Breast epithelium (tissue), 4 donors: ENCODE measurements at regions not wholly inside any gene's neighbourhood (a gene's known extent, or its start where the extent isn't known, plus 50 kb on each side); places are given as distances from the start of the nearest gene placed in this dataset.

Source experiments
- DNase-seq, 2 donors: peaks; one replicate each; pipeline ENCODE4 v3.0.0-alpha.2; 2019; ENCODE audit warnings: low spot score in 2 of 2
- H3K27ac ChIP-seq, 2 donors: fragments of 200-600 bp; sonication (generic) in 1 of 2; one replicate each; pipeline ENCODE4 v1.5.1; 2016 to 2019; ENCODE audit warnings: mild to moderate bottlenecking in 1 of 2
- H3K27me3 ChIP-seq, 2 donors: fragments of 200-600 bp; sonication (generic) in 1 of 2; one replicate each; pipeline versions ENCODE4 v1.5.1 to v1.6.0; 2017 to 2019; ENCODE audit warnings: control low read depth in 1 of 2, mild to moderate bottlenecking in 1 of 2
- H3K36me3 ChIP-seq: fragments of 200-600 bp; one replicate; pipeline ENCODE4 v1.5.1; 2019
- H3K4me1 ChIP-seq, 2 donors: fragments of 200-600 bp; sonication (generic); one replicate each; pipeline ENCODE4 v1.5.1; 2016 to 2019; ENCODE audit warnings: control low read depth in 1 of 2
- H3K4me3 ChIP-seq, 3 donors: fragments of 200-600 bp; sonication (generic); 1 replicate in 2 of 3; 2 replicates in 1 of 3; pipeline ENCODE4 v1.5.1; 2016 to 2019; ENCODE audit warnings: mild to moderate bottlenecking in 3 of 3, moderate library complexity in 2 of 3
- H3K9me3 ChIP-seq, 2 donors: fragments of 200-600 bp; sonication (generic) in 1 of 2; one replicate each; pipeline ENCODE4 v1.5.1; 2016 to 2019; ENCODE audit warnings: control low read depth in 1 of 2
- CTCF ChIP-seq, 3 donors: fragments of 450-650 bp; IDR thresholded peaks; one replicate each; pipeline ENCODE4 v1.5.1; 2016 to 2017; ENCODE audit warnings: antibody characterized with exemption in 3 of 3, mild to moderate bottlenecking in 3 of 3, moderate library complexity in 3 of 3
- POLR2A ChIP-seq: fragments of 450-650 bp; IDR thresholded peaks from one replicate; pipeline ENCODE4 v1.6.1; 2016; ENCODE audit warnings: antibody characterized with exemption, mild to moderate bottlenecking, moderate library complexity
- POLR2AphosphoS5 ChIP-seq, 3 donors: sonication (generic); formaldehyde crosslinking; IDR thresholded peaks; one replicate each; pipeline ENCODE4 v1.6.1; 2017; ENCODE audit warnings: antibody characterized with exemption in 3 of 3
- intact Hi-C: fragments of 100-400 bp; cut with DNase I; formaldehyde crosslinking; loops from one replicate; pipeline ENCODE4 v1.15.1; 2023; ENCODE audit warnings: low total_unique reads

GRCh38 chr10:53108317-53108934, 335.8 kb upstream of the MBL2 start:
- no peak for DNase-seq
- Histone ChIP-seq H3K27me3 (no peaks in the 10 kb centered on the region), H3K36me3 (no peaks in the 10 kb centered on the region), H3K4me3 (no peak overlapping the region), H3K4me1 (no peaks in the 10 kb centered on the region), H3K27ac (no peak overlapping the region), H3K9me3 (no peaks in the 10 kb centered on the region)
- no peak for TF ChIP-seq CTCF (IDR thresholded peaks at IDR 0.05)
- no peak for TF ChIP-seq POLR2A
- no peak for TF ChIP-seq POLR2AphosphoS5 (IDR thresholded peaks at IDR 0.05)
- intact Hi-C loops: no loop called here

- TF ChIP-seq POLR2AphosphoS5 (IDR thresholded peaks at IDR 0.05) (no peak), CTCF (IDR thresholded peaks at IDR 0.05) (no peak), POLR2A (no peak)
- Histone ChIP-seq H3K27ac (no peak overlapping the region), H3K36me3 (no peaks in the 10 kb centered on the region), H3K27me3 (no peaks in the 10 kb centered on the region), H3K9me3 (no peaks in the 10 kb centered on the region), H3K4me1 (no peaks in the 10 kb centered on the region), H3K4me3 (no peak overlapping the region)
- intact Hi-C loops: no loop called here
- no peak for DNase-seq
Measured at GRCh38 chr10:53107711-53108110, 335.1 kb upstream of the MBL2 start.

- H3K27ac ChIP-seq: no peak overlapping the region
- DNase-seq: no peak
- no peaks in the 10 kb centered on the region for H3K36me3 ChIP-seq
- H3K4me1 ChIP-seq: no peaks in the 10 kb centered on the region
- intact Hi-C loops: no loop called here
- H3K27me3 ChIP-seq: no peaks in the 10 kb centered on the region
- no peaks in the 10 kb centered on the region for H3K9me3 ChIP-seq
- TF ChIP-seq CTCF (IDR thresholded peaks at IDR 0.05) (no peak), POLR2A (no peak), POLR2AphosphoS5 (IDR thresholded peaks at IDR 0.05) (no peak)
- no peak overlapping the region for H3K4me3 ChIP-seq
Measured at GRCh38 chr10:53102424-53102823, 329.8 kb upstream of the MBL2 start.

- intact Hi-C loops: no loop called here
- H3K27me3 ChIP-seq: no peaks in the 10 kb centered on the region
- TF ChIP-seq POLR2A (no peak), POLR2AphosphoS5 (IDR thresholded peaks at IDR 0.05) (no peak)
Measured at GRCh38 chr10:53093878-53094277, 321.3 kb upstream of the MBL2 start.

GRCh38 chr10:53091574-53091973, 319.0 kb upstream of the MBL2 start:
- Histone ChIP-seq H3K4me1 (no peaks in the 10 kb centered on the region), H3K27ac (no peak overlapping the region), H3K27me3 (no peaks in the 10 kb centered on the region), H3K4me3 (no peak overlapping the region), H3K36me3 (no peaks in the 10 kb centered on the region), H3K9me3 (peaks cover 3 to 7% of the 10 kb centered on the region in 2 donors)
- TF ChIP-seq POLR2A (no peak), CTCF (IDR thresholded peaks at IDR 0.05) (no peak), POLR2AphosphoS5 (IDR thresholded peaks at IDR 0.05) (no peak)
- no peak for DNase-seq
- intact Hi-C loops: no loop called here

More at GRCh38 chr10:53093878-53094277, 321.3 kb upstream of the MBL2 start:
- Histone ChIP-seq H3K4me1 (no peaks in the 10 kb centered on the region), H3K36me3 (no peaks in the 10 kb centered on the region), H3K4me3 (no peak overlapping the region), H3K27ac (no peak overlapping the region), H3K9me3 (no peaks in the 10 kb centered on the region)
- no peak for DNase-seq
